PC-9 (cell line): ENCODE measurements at regions not wholly inside any gene's neighbourhood (a gene's known extent, or its start where the extent isn't known, plus 50 kb on each side); places are given as distances from the start of the nearest gene placed in this dataset.

Source experiments
- BruUV-seq: library from RNA; stranded (reverse); fragments of 400-500 nt; replicated peaks from 2 replicates; lab custom pipeline; 2021; lab: Mats Ljungman, UMichigan
- CTCF ChIA-PET: fragments of 300-600 bp; sonication (Branson Sonifier 250); formaldehyde crosslinking; loops from one replicate; lab custom pipeline; 2022; ENCODE audit warnings: antibody characterized with exemption; lab: Charles Lee
- POLR2A ChIA-PET: fragments of 300-600 bp; sonication (Branson Sonifier 250); formaldehyde crosslinking; loops from one replicate; lab custom pipeline; 2022; ENCODE audit warnings: antibody characterized with exemption; ENCODE audit not compliant: unreplicated experiment; lab: Charles Lee
- DNase-seq, 2 experiments: peaks; one replicate each; pipeline versions ENCODE4 v3.0.0 to v3.0.0-alpha.2; 2015 to 2022; ENCODE audit warnings: mixed read lengths in 1 of 2
- H2AFZ ChIP-seq: fragments of 200-600 bp; sonication (generic); 2 replicates; pipeline ENCODE4 v1.8.1; 2017; ENCODE audit warnings: antibody characterized with exemption
- H3F3A ChIP-seq: fragments of 200-600 bp; sonication (generic); 2 replicates; pipeline ENCODE4 v1.8.1; 2017; ENCODE audit warnings: antibody characterized with exemption, mild to moderate bottlenecking, low read depth; ENCODE audit not compliant: insufficient read depth
- H3K27ac ChIP-seq: fragments of 200-600 bp; sonication (generic); 2 replicates; pipeline ENCODE4 v1.6.1; 2016; ENCODE audit warnings: mixed run types
- H3K27me3 ChIP-seq: fragments of 200-600 bp; sonication (generic); 2 replicates; pipeline ENCODE4 v1.6.1; 2016; ENCODE audit warnings: low read depth, mixed run types; ENCODE audit not compliant: insufficient read depth
- H3K36me3 ChIP-seq: fragments of 200-600 bp; sonication (generic); 2 replicates; pipeline ENCODE4 v1.6.1; 2016; ENCODE audit warnings: low read depth, mixed run types
- H3K4me1 ChIP-seq: fragments of 200-600 bp; sonication (generic); replicated peaks from 2 replicates; pipeline ENCODE4 v1.6.1; 2016; ENCODE audit warnings: mixed run types; ENCODE audit not compliant: insufficient read depth
- H3K4me2 ChIP-seq: fragments of 200-600 bp; sonication (generic); 2 replicates; pipeline ENCODE4 v1.6.1; 2017; ENCODE audit warnings: mixed run types
- H3K4me3 ChIP-seq: fragments of 200-600 bp; sonication (generic); 2 replicates; pipeline ENCODE4 v1.6.1; 2016; ENCODE audit warnings: mixed run types
- H3K79me2 ChIP-seq: fragments of 200-600 bp; sonication (generic); 2 replicates; pipeline ENCODE4 v1.6.1; 2017; ENCODE audit warnings: low read depth, mixed run types
- H3K9me2 ChIP-seq: fragments of 200-600 bp; sonication (generic); 2 replicates; pipeline ENCODE4 v1.8.1; 2017; ENCODE audit warnings: mild to moderate bottlenecking; ENCODE audit not compliant: insufficient read depth
- H3K9me3 ChIP-seq: fragments of 200-600 bp; sonication (generic); 2 replicates; pipeline ENCODE4 v1.8.1; 2016; ENCODE audit warnings: low read depth; ENCODE audit not compliant: insufficient read depth
- H4K20me1 ChIP-seq: fragments of 200-600 bp; sonication (generic); 2 replicates; pipeline ENCODE4 v1.8.1; 2017; ENCODE audit not compliant: insufficient read depth
- EZH2 ChIP-seq: fragments of 200-600 bp; sonication (generic); IDR thresholded peaks from 2 replicates; pipeline ENCODE4 v1.8.0; 2017; ENCODE audit warnings: antibody characterized with exemption, low read depth
- intact Hi-C: fragments of 100-400 bp; cut with micrococcal nuclease; formaldehyde crosslinking; loops from one replicate; pipeline ENCODE4 v1.10.0; 2022; ENCODE audit not compliant: unreplicated experiment
- TF ChIP-seq, protein P1 (sequence below): fragments of 200-600 bp; sonication (generic); conservative IDR thresholded peaks from 2 replicates; pipeline ENCODE4 v1.6.1; 2017; ENCODE audit warnings: mixed run types, antibody characterized with exemption, mild to moderate bottlenecking, moderate library complexity

DNA sequence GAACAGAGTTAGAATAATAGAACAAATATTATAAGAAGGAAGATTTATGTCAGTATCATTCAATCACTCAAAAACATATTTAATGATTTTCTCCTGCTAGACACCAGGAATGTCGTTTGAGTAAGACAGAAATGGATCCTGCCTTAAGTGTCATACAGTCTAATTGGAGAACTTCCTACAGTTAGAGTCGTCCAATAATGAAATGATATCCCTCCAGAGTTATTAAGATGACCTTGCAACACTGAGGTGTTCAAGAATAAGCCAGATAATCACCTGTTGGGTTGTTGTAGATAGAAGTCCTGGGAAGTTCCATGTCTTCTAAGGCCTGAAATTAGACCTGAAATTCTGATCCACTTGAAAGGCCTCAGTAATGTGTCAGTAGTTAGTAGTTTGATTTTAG, 132.3 kb downstream of the SLC38A4 start:
- H3K4me1 ChIP-seq, result no peaks in the 10 kb centered on the region
- no peaks in the 10 kb centered on the region for H3K79me2 ChIP-seq
- H2AFZ ChIP-seq, result no peak overlapping the region
- H3K4me2 ChIP-seq, result no peak overlapping the region
- no peak overlapping the region for H3K27ac ChIP-seq
- peaks cover 3% of the 10 kb centered on the region; the same call in 1 of the 2 replicates for H3K9me3 ChIP-seq
- H3K36me3 ChIP-seq, result no peaks in the 10 kb centered on the region
- ChIA-PET POLR2A (no interaction called here), CTCF (no interaction called here)
- H3K9me2 ChIP-seq, result 0 out of 2 replicates have a peak, but pooled peaks cover 4% of the 10 kb centered on the region
- H3F3A ChIP-seq, result no peaks in the 10 kb centered on the region
- H4K20me1 ChIP-seq, result no peaks in the 10 kb centered on the region
- DNase-seq, result no peak
- no peak for TF ChIP-seq EZH2
- TF ChIP-seq, protein P1, sequence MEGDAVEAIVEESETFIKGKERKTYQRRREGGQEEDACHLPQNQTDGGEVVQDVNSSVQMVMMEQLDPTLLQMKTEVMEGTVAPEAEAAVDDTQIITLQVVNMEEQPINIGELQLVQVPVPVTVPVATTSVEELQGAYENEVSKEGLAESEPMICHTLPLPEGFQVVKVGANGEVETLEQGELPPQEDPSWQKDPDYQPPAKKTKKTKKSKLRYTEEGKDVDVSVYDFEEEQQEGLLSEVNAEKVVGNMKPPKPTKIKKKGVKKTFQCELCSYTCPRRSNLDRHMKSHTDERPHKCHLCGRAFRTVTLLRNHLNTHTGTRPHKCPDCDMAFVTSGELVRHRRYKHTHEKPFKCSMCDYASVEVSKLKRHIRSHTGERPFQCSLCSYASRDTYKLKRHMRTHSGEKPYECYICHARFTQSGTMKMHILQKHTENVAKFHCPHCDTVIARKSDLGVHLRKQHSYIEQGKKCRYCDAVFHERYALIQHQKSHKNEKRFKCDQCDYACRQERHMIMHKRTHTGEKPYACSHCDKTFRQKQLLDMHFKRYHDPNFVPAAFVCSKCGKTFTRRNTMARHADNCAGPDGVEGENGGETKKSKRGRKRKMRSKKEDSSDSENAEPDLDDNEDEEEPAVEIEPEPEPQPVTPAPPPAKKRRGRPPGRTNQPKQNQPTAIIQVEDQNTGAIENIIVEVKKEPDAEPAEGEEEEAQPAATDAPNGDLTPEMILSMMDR, result no peak
- intact Hi-C loops, result no loop called here
- H3K4me3 ChIP-seq, result no peak overlapping the region
- BruUV-seq, result no TSS peak
- H3K27me3 ChIP-seq, result no peaks in the 10 kb centered on the region

DNA sequence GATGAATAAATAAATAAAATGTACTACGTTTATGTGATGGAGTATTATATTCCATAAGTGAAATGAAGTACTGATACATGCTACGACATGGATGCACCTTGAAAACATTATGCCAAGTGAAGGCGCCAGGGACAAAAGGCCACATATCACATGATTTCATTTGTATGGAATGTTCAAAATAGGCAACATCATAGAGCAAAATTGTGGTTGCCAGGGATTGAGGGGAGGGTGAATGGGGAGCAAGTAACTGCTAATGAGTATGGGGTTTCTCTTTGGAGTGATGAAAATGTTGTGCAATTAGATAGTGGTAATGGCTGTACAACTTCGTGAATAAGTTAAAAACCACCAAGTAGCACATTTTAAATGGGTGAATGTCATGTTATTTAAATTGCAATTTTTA, 132.8 kb downstream of the SLC38A4 start:
- H3K4me2 ChIP-seq, result no peak overlapping the region
- BruUV-seq, result no TSS peak
- ChIA-PET POLR2A (no interaction called here), CTCF (no interaction called here)
- H3K27me3 ChIP-seq, result no peaks in the 10 kb centered on the region
- no peaks in the 10 kb centered on the region for H3K36me3 ChIP-seq
- H3F3A ChIP-seq, result no peaks in the 10 kb centered on the region
- no peak for DNase-seq
- TF ChIP-seq, protein P1, result no peak
- no peak for TF ChIP-seq EZH2
- H4K20me1 ChIP-seq, result no peaks in the 10 kb centered on the region
- no peak overlapping the region for H3K27ac ChIP-seq
- H2AFZ ChIP-seq, result no peak overlapping the region
- H3K4me1 ChIP-seq, result no peaks in the 10 kb centered on the region
- no peaks in the 10 kb centered on the region for H3K79me2 ChIP-seq
- intact Hi-C loops, result no loop called here
- no peak overlapping the region for H3K4me3 ChIP-seq
- H3K9me2 ChIP-seq, result 0 out of 2 replicates have a peak, but pooled peaks cover 4% of the 10 kb centered on the region
- H3K9me3 ChIP-seq, result 0 out of 2 replicates have a peak, but pooled peaks cover 3% of the 10 kb centered on the region

DNA sequence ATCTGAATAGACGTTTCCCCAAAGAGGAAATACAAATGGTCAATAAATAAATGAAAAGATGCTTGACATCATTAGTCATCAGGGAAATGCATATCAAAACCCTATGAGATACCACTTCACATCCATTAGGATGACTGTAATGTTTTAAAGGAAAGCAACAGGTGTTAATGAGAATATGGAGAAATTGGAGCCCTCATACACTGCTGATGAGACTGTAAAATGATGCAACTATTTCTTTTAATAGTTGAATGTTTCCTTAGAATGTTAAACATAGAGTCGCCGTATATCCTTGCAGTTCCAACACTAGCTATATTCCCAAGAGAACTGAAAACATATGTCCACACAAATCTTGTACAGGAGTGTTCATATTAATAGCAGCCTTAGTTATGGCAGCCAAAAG, 133.2 kb downstream of the SLC38A4 start:
- BruUV-seq, result no TSS peak
- CTCF ChIA-PET, result no interaction called here
- intact Hi-C loops, result no loop called here

More for the DNA sequence above, 133.2 kb downstream of the SLC38A4 start:
- no peak overlapping the region for H3K4me3 ChIP-seq
- no peaks in the 10 kb centered on the region for H3F3A ChIP-seq
- 0 out of 2 replicates have a peak, but pooled peaks cover 4% of the 10 kb centered on the region for H3K9me2 ChIP-seq
- no peak for DNase-seq
- H3K4me1 ChIP-seq, result no peaks in the 10 kb centered on the region
- no peaks in the 10 kb centered on the region for H3K36me3 ChIP-seq
- no peaks in the 10 kb centered on the region for H3K27me3 ChIP-seq
- no peak overlapping the region for H2AFZ ChIP-seq
- TF ChIP-seq, protein P1, result no peak
- no peak for TF ChIP-seq EZH2
- no peak overlapping the region for H3K4me2 ChIP-seq
- H3K79me2 ChIP-seq, result no peaks in the 10 kb centered on the region
- 0 out of 2 replicates have a peak, but pooled peaks cover 3% of the 10 kb centered on the region for H3K9me3 ChIP-seq
- H4K20me1 ChIP-seq, result no peaks in the 10 kb centered on the region
- POLR2A ChIA-PET, result no interaction called here
- no peak overlapping the region for H3K27ac ChIP-seq
